ENCODE measurements at regions not wholly inside any gene's neighbourhood (a gene's known extent, or its start where the extent isn't known, plus 50 kb on each side); places are given as distances from the start of the nearest gene placed in this dataset.

DNA sequence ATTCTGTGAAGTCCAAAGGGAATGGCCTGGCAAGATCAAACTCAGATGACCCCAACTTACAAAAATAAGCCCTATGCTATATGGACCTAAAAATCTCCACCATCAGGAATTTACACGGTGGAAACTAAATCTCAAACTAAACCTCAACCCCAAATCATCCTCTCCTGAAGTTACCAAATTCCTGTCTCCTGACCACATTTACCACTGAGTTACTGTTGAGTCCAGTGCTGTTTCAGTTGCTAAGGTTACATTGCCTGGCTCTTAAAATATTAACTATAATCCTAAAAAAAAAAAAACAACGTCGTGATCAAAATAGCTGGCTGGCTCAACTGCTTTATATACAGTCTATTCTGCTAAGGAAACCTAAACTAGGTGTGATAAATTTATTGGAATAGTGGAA is 315.2 kb upstream of the SLIT2 start:
- H3K4me3 ChIP-seq (ENCODE audit: insufficient read depth, low read length, poor library complexity, severe bottlenecking), result no peak overlapping the region
- H2AFZ ChIP-seq (ENCODE audit: low read depth, low read length, severe bottlenecking), result no peak overlapping the region
- H3K27me3 ChIP-seq (ENCODE audit: low read length), result no peaks in the 10 kb centered on the region
- no peak for TF ChIP-seq EZH2phosphoT487 (conservative IDR thresholded peaks at IDR 0.05; ENCODE audit: low read length)
- TF ChIP-seq, protein P1, sequence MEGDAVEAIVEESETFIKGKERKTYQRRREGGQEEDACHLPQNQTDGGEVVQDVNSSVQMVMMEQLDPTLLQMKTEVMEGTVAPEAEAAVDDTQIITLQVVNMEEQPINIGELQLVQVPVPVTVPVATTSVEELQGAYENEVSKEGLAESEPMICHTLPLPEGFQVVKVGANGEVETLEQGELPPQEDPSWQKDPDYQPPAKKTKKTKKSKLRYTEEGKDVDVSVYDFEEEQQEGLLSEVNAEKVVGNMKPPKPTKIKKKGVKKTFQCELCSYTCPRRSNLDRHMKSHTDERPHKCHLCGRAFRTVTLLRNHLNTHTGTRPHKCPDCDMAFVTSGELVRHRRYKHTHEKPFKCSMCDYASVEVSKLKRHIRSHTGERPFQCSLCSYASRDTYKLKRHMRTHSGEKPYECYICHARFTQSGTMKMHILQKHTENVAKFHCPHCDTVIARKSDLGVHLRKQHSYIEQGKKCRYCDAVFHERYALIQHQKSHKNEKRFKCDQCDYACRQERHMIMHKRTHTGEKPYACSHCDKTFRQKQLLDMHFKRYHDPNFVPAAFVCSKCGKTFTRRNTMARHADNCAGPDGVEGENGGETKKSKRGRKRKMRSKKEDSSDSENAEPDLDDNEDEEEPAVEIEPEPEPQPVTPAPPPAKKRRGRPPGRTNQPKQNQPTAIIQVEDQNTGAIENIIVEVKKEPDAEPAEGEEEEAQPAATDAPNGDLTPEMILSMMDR (IDR thresholded peaks at IDR 0.05; ENCODE audit: insufficient read depth, low read length, poor library complexity, severe bottlenecking), result no peak
- no peaks in the 10 kb centered on the region for H3K36me3 ChIP-seq (ENCODE audit: low read length)
- no peaks in the 10 kb centered on the region for H3K9me2 ChIP-seq (replicated peaks; ENCODE audit: insufficient read depth, low read length)
- no peaks in the 10 kb centered on the region for H3F3A ChIP-seq (ENCODE audit: insufficient read depth)
- H4K20me1 ChIP-seq (ENCODE audit: low read depth, low read length), result no peaks in the 10 kb centered on the region
- H3K9ac ChIP-seq (ENCODE audit: low read length), result no peak overlapping the region
- no peaks in the 10 kb centered on the region for H3K79me2 ChIP-seq (ENCODE audit: insufficient read depth, low read length)
- no peak overlapping the region for H3K27ac ChIP-seq (ENCODE audit: low read depth, low read length)
- no peak overlapping the region for H3K4me2 ChIP-seq (ENCODE audit: low read depth, low read length, poor library complexity, severe bottlenecking)
- H3K9me3 ChIP-seq (ENCODE audit: insufficient read depth, low read length), result no peaks in the 10 kb centered on the region

DNA sequence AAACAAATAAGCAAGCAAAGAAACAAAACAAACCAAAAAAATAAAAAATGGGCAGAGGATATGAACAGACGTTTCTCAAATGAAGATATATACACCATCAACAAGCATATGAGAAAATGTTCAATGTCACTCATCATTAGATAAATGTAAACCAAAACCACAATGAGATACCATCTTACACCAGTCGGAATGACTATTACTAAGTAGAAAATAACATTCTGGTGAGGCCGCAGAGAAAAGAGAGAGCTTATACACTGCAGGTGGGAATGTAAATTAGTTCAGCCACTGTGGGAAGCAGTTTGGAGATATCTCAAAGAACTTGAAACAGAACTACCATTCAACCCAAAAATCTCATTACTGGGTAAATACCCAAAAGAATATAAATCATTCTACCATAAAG is 321.0 kb upstream of the SLIT2 start:
- H3F3A ChIP-seq (ENCODE audit: insufficient read depth), result no peaks in the 10 kb centered on the region
- no peaks in the 10 kb centered on the region for H3K36me3 ChIP-seq (ENCODE audit: low read length)
- H3K4me3 ChIP-seq (ENCODE audit: insufficient read depth, low read length, poor library complexity, severe bottlenecking), result no peak overlapping the region
- no peaks in the 10 kb centered on the region for H3K79me2 ChIP-seq (ENCODE audit: insufficient read depth, low read length)
- H3K27ac ChIP-seq (ENCODE audit: low read depth, low read length), result no peak overlapping the region
- no peak overlapping the region for H3K4me2 ChIP-seq (ENCODE audit: low read depth, low read length, poor library complexity, severe bottlenecking)
- TF ChIP-seq, protein P1 (IDR thresholded peaks at IDR 0.05; ENCODE audit: insufficient read depth, low read length, poor library complexity, severe bottlenecking), result no peak
- no peak for TF ChIP-seq EZH2phosphoT487 (conservative IDR thresholded peaks at IDR 0.05; ENCODE audit: low read length)
- no peaks in the 10 kb centered on the region for H3K9me2 ChIP-seq (replicated peaks; ENCODE audit: insufficient read depth, low read length)
- no peaks in the 10 kb centered on the region for H3K9me3 ChIP-seq (ENCODE audit: insufficient read depth, low read length)
- no peak overlapping the region for H2AFZ ChIP-seq (ENCODE audit: low read depth, low read length, severe bottlenecking)
- no peaks in the 10 kb centered on the region for H4K20me1 ChIP-seq (ENCODE audit: low read depth, low read length)
- no peaks in the 10 kb centered on the region for H3K27me3 ChIP-seq (ENCODE audit: low read length)
- no peak overlapping the region for H3K9ac ChIP-seq (ENCODE audit: low read length)

DNA sequence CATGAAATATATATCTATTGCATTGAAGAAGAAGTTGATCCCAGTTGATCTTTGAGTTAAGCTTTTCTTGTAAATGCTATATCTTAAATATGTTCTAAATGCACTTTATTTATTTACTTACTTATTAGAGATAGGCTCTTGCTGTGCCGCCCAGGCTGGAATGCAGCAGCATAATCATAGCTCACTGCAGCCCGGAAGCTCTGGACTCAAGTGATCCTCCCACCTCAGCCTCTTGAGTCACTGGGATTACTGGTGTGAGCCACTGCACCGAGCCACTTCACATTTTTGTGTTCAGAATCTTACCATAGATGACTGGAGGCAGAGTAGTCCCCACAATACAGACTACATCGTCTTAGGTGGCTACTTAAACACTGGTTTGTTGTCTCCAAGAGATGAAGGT is 324.3 kb upstream of the SLIT2 start:
- H3K9me3 ChIP-seq (ENCODE audit: insufficient read depth, low read length), result no peaks in the 10 kb centered on the region

More for the DNA sequence above, 324.3 kb upstream of the SLIT2 start:
- Histone ChIP-seq H3K36me3 (ENCODE audit: low read length) (no peaks in the 10 kb centered on the region), H3K9me2 (replicated peaks; ENCODE audit: insufficient read depth, low read length) (no peaks in the 10 kb centered on the region), H3K79me2 (ENCODE audit: insufficient read depth, low read length) (no peaks in the 10 kb centered on the region), H4K20me1 (ENCODE audit: low read depth, low read length) (no peaks in the 10 kb centered on the region), H2AFZ (ENCODE audit: low read depth, low read length, severe bottlenecking) (no peak overlapping the region), H3K9ac (ENCODE audit: low read length) (no peak overlapping the region), H3K27me3 (ENCODE audit: low read length) (no peaks in the 10 kb centered on the region), H3K27ac (ENCODE audit: low read depth, low read length) (no peak overlapping the region), H3K4me2 (ENCODE audit: low read depth, low read length, poor library complexity, severe bottlenecking) (no peak overlapping the region), H3K4me3 (ENCODE audit: insufficient read depth, low read length, poor library complexity, severe bottlenecking) (no peak overlapping the region), H3F3A (ENCODE audit: insufficient read depth) (no peaks in the 10 kb centered on the region)
- no peak for TF ChIP-seq EZH2phosphoT487 (conservative IDR thresholded peaks at IDR 0.05; ENCODE audit: low read length)
- TF ChIP-seq, protein P1 (IDR thresholded peaks at IDR 0.05; ENCODE audit: insufficient read depth, low read length, poor library complexity, severe bottlenecking), result no peak

Data from SU-DHL-6 (cell line).